H1 (cell line): ENCODE measurements at regions not wholly inside any gene's neighbourhood (a gene's known extent, or its start where the extent isn't known, plus 50 kb on each side); places are given as distances from the start of the nearest gene placed in this dataset.

Source experiments
- CTCF ChIA-PET: fragments of 300-600 bp; sonication (Branson Sonifier 250); formaldehyde crosslinking; loops from one replicate; lab custom pipeline; 2021; ENCODE audit not compliant: partially characterized antibody; lab: Charles Lee
- POLR2A ChIA-PET: fragments of 300-600 bp; sonication (Branson Sonifier 250); formaldehyde crosslinking; loops from one replicate; lab custom pipeline; 2021; ENCODE audit warnings: inconsistent platforms; ENCODE audit not compliant: partially characterized antibody; lab: Charles Lee
- DNase-seq, 2 experiments: peaks; one replicate each; pipeline versions ENCODE4 v3.0.0 to v3.0.0-alpha.2; 2010 to 2022; ENCODE audit warnings: low spot score in 2 of 2, low read depth in 1 of 2, mixed read lengths in 1 of 2
- FAIRE-seq: peaks from 2 replicates; lab custom pipeline; 2011; peaks lifted over from hg19 to GRCh38; lab: Jason Lieb, UNC
- H2AFZ ChIP-seq: 2 replicates; pipeline ENCODE4 v1.8.1; 2012; ENCODE audit warnings: low read length, inconsistent platforms
- H2AK5ac ChIP-seq: 2 replicates; pipeline ENCODE4 v1.6.1; 2013; ENCODE audit warnings: low read depth, low read length
- H2BK120ac ChIP-seq: replicated peaks from 2 replicates; pipeline ENCODE3; 2013; ENCODE audit warnings: low read depth, low read length, inconsistent platforms
- H2BK12ac ChIP-seq: 2 replicates; pipeline ENCODE4 v1.6.1; 2013; ENCODE audit warnings: low read depth, low read length
- H2BK15ac ChIP-seq: 2 replicates; pipeline ENCODE4 v1.6.1; 2013; ENCODE audit warnings: low read length
- H2BK20ac ChIP-seq: 2 replicates; pipeline ENCODE4 v1.6.1; 2013; ENCODE audit warnings: low read length
- H2BK5ac ChIP-seq: 2 replicates; pipeline ENCODE4 v1.6.1; 2013; ENCODE audit warnings: low read depth, low read length
- H3K14ac ChIP-seq: 2 replicates; pipeline ENCODE4 v1.6.1; 2013; ENCODE audit warnings: inconsistent platforms; ENCODE audit not compliant: insufficient read length
- H3K18ac ChIP-seq: 2 replicates; pipeline ENCODE4 v1.6.1; 2013; ENCODE audit warnings: low read length; ENCODE audit errors: extremely low read depth
- H3K23ac ChIP-seq: 2 replicates; pipeline ENCODE4 v1.6.1; 2013; ENCODE audit warnings: inconsistent platforms; ENCODE audit not compliant: insufficient read length
- H3K23me2 ChIP-seq: 2 replicates; pipeline ENCODE4 v1.6.1; 2013; ENCODE audit warnings: low read depth, low read length
- H3K27ac ChIP-seq: 2 replicates; pipeline ENCODE4 v1.6.1; 2011; ENCODE audit warnings: low read depth, low read length, inconsistent platforms
- H3K27me3 ChIP-seq, 4 experiments: replicated peaks in 1 of 4; 1 replicate in 1 of 4; 2 replicates in 3 of 4; pipeline versions ENCODE4 v1.6.1 to v1.8.1; 2011 to 2013; ENCODE audit warnings: low read length in 3 of 4, mild to moderate bottlenecking in 3 of 4, inconsistent platforms in 2 of 4, mixed read lengths in 2 of 4, moderate library complexity in 1 of 4; ENCODE audit not compliant: control insufficient read depth in 3 of 4, insufficient read depth in 3 of 4; ENCODE audit errors: extremely low read depth in 1 of 4
- H3K36me3 ChIP-seq, 4 experiments: 2 replicates each; pipeline versions ENCODE4 v1.6.1 to v1.8.1; 2011 to 2013; ENCODE audit warnings: mild to moderate bottlenecking in 4 of 4, low read length in 3 of 4, moderate library complexity in 2 of 4, control low read depth in 1 of 4, inconsistent platforms in 1 of 4; ENCODE audit not compliant: insufficient read depth in 4 of 4, control insufficient read depth in 2 of 4
- H3K4ac ChIP-seq: replicated peaks from 2 replicates; pipeline ENCODE3; 2013; ENCODE audit warnings: low read length, low read depth, mixed read lengths, inconsistent platforms; ENCODE audit not compliant: insufficient read length
- H3K4me1 ChIP-seq, 4 experiments: replicated peaks in 1 of 4; 1 replicate in 1 of 4; 2 replicates in 3 of 4; pipeline versions ENCODE4 v1.6.1 to v1.8.1; 2011 to 2013; ENCODE audit warnings: low read length in 3 of 4, inconsistent platforms in 2 of 4, mixed read lengths in 1 of 4; ENCODE audit not compliant: insufficient read depth in 4 of 4, control insufficient read depth in 3 of 4
- H3K4me2 ChIP-seq, 2 experiments: 2 replicates each; pipeline versions ENCODE4 v1.6.1 to v1.8.1; 2011 to 2013; ENCODE audit warnings: low read depth in 2 of 2, low read length in 2 of 2, control low read depth in 1 of 2, inconsistent platforms in 1 of 2, mild to moderate bottlenecking in 1 of 2; ENCODE audit not compliant: insufficient read depth in 1 of 2
- H3K4me3 ChIP-seq, 4 experiments: fragments of 200-600, 300-600 bp in 1 of 4; sonication (generic), shearing (Covaris generic), sonication (Bioruptor Twin) in 1 of 4; 2 replicates each; pipeline versions ENCODE4 v1.5.1 to v1.8.1; 2011 to 2016; ENCODE audit warnings: low read length in 4 of 4, low read depth in 3 of 4, control low read depth in 2 of 4, inconsistent platforms in 2 of 4, mild to moderate bottlenecking in 2 of 4, mixed read lengths in 1 of 4, moderate library complexity in 1 of 4; ENCODE audit not compliant: insufficient read depth in 2 of 4; ENCODE audit errors: extremely low read depth in 1 of 4
- H3K56ac ChIP-seq: replicated peaks from 2 replicates; pipeline ENCODE3; 2013; ENCODE audit warnings: low read depth, mild to moderate bottlenecking, mixed read lengths, low read length, inconsistent platforms; ENCODE audit not compliant: insufficient read length
- H3K79me1 ChIP-seq: 2 replicates; pipeline ENCODE4 v1.6.1; 2013; ENCODE audit warnings: low read depth, low read length, control low read depth
- H3K79me2 ChIP-seq, 2 experiments: 2 replicates each; pipeline versions ENCODE4 v1.6.1 to v1.8.1; 2012 to 2013; ENCODE audit warnings: low read length in 2 of 2, mild to moderate bottlenecking in 2 of 2, inconsistent platforms in 1 of 2; ENCODE audit not compliant: insufficient read depth in 2 of 2, control insufficient read depth in 1 of 2
- H3K9ac ChIP-seq, 4 experiments: replicated peaks in 1 of 4; 1 replicate in 1 of 4; 2 replicates in 3 of 4; pipeline versions ENCODE4 v1.6.1 to v1.8.1; 2011 to 2013; ENCODE audit warnings: low read depth in 3 of 4, low read length in 3 of 4, control low read depth in 2 of 4, mild to moderate bottlenecking in 2 of 4, moderate library complexity in 2 of 4, inconsistent platforms in 1 of 4; ENCODE audit errors: extremely low read depth in 1 of 4
- H3K9me3 ChIP-seq, 2 experiments: 2 replicates each; pipeline versions ENCODE4 v1.6.1 to v1.8.1; 2012 to 2013; ENCODE audit warnings: mild to moderate bottlenecking in 2 of 2, moderate library complexity in 2 of 2, control low read depth in 1 of 2, inconsistent platforms in 1 of 2, low read depth in 1 of 2, low read length in 1 of 2, mixed read lengths in 1 of 2; ENCODE audit not compliant: insufficient read depth in 2 of 2
- H4K20me1 ChIP-seq, 2 experiments: replicated peaks in 1 of 2; 2 replicates each; pipeline versions ENCODE3 to v1.8.1; 2011 to 2013; ENCODE audit warnings: inconsistent platforms in 2 of 2, low read length in 2 of 2, mild to moderate bottlenecking in 1 of 2; ENCODE audit not compliant: insufficient read depth in 2 of 2, control insufficient read depth in 1 of 2
- H4K5ac ChIP-seq: 2 replicates; pipeline ENCODE4 v1.6.1; 2013; ENCODE audit warnings: low read length, low read depth, mixed read lengths, inconsistent platforms; ENCODE audit not compliant: insufficient read length
- H4K8ac ChIP-seq: 2 replicates; pipeline ENCODE4 v1.8.0; 2013; ENCODE audit warnings: mild to moderate bottlenecking, moderate library complexity, low read length, inconsistent platforms; ENCODE audit not compliant: insufficient read depth; ENCODE audit errors: extremely low read depth
- H4K91ac ChIP-seq: replicated peaks from 2 replicates; pipeline ENCODE3; 2013; ENCODE audit warnings: low read length, mixed read lengths, inconsistent platforms; ENCODE audit not compliant: insufficient read length
- ASH2L ChIP-seq: fragments of 200-600, 300-600 bp; sonication (generic); IDR thresholded peaks from one replicate; pipeline ENCODE4 v1.7.1; 2017; ENCODE audit warnings: low read length
- BCL11A ChIP-seq, 2 experiments: IDR thresholded peaks; one replicate each; pipeline ENCODE4 v1.6.1; 2011; ENCODE audit warnings: low read depth in 2 of 2, low read length in 2 of 2, mild to moderate bottlenecking in 2 of 2
- RFX5 ChIP-seq: IDR thresholded peaks from 2 replicates; pipeline ENCODE4 v1.6.1; 2011; ENCODE audit warnings: low read depth, low read length, improper control_type of control experiment, borderline replicate concordance
- TEAD4 ChIP-seq: IDR thresholded peaks from 2 replicates; pipeline ENCODE4 v1.6.1; 2012; ENCODE audit warnings: low read depth, low read length, inconsistent platforms, mixed read lengths
- WGBS, 2 experiments: shearing (Covaris generic) in 1 of 2; methylation state at CpG; one replicate each; pipeline versions ENCODE4 v1.1.6 to v1.1.7; 2013 to 2015; ENCODE audit warnings: low lambda C conversion rate in 2 of 2, mixed read lengths in 2 of 2, inconsistent platforms in 1 of 2, low coverage in 1 of 2, missing lambda C conversion rate in 1 of 2; ENCODE audit not compliant: insufficient replicate concordance in 2 of 2, insufficient coverage in 1 of 2, insufficient read length in 1 of 2; ENCODE audit errors: extremely low coverage in 1 of 2, missing lambda C conversion rate in 1 of 2; 5-methylcytosine and 5-hydroxymethylcytosine counted together

DNA sequence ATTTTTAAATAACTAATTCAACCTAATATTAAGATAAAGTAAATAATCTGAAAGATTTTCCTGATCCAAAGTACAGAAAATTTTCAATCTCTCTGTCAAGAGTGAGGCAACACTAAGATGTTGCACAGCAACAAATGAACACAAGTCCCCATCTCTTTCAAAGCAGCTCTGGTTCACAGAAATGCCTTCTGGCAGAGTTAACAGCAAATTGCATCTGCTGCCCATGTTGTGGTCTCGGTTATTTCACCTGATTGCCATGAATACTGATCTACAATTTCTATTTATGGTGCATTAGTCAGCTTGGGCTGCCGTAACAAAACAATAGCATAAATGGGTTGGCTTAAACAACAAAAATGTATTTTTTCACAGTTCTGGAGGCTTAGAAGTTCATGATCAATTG is 167.3 kb downstream of the BCHE start:
- H3K23me2 ChIP-seq: peaks cover 2% of the 10 kb centered on the region; the same call in 1 of the 2 replicates
- no peak overlapping the region for H2BK5ac ChIP-seq
- no peak overlapping the region for H3K4me2 ChIP-seq
- H2BK15ac ChIP-seq: no peak overlapping the region
- no peaks in the 10 kb centered on the region for H3K27me3 ChIP-seq
- no peak overlapping the region for H3K18ac ChIP-seq
- H3K56ac ChIP-seq: no peak overlapping the region
- no peak overlapping the region for H2BK12ac ChIP-seq
- H3K79me2 ChIP-seq: no peaks in the 10 kb centered on the region
- no peak overlapping the region for H3K4me3 ChIP-seq
- no peak for TF ChIP-seq ASH2L
- no peak for TF ChIP-seq TEAD4
- TF ChIP-seq BCL11A (IDR thresholded peaks at IDR 0.05; ENCODE audit: low read depth in 2 of 2, low read length in 2 of 2): no peak
- TF ChIP-seq RFX5: no peak
- H2BK120ac ChIP-seq: no peak overlapping the region
- no peaks in the 10 kb centered on the region for H3K79me1 ChIP-seq
- H4K5ac ChIP-seq: no peak overlapping the region
- H3K14ac ChIP-seq: no peak overlapping the region
- H2AFZ ChIP-seq: no peak overlapping the region
- POLR2A ChIA-PET: no interaction called here
- peaks cover 0 to 6% of the 10 kb centered on the region in 2 experiments; a peak in 2 of 4 replicates for H3K9me3 ChIP-seq
- no peak overlapping the region for H4K91ac ChIP-seq
- H3K23ac ChIP-seq: no peak overlapping the region
- 89% methylated on average over 2 of the region's 2 CpGs; no CpG with 5 or more reads in 1 of the 2 experiments for whole genome bisulfite sequencing, 2 experiments
- H3K27ac ChIP-seq: no peak overlapping the region
- H4K8ac ChIP-seq: no peak overlapping the region
- no peak overlapping the region for H2AK5ac ChIP-seq
- FAIRE-seq: no peak
- CTCF ChIA-PET: interaction anchor here (1.4 kb wide), 1 partner anchor 28 kb away, joined by 3 read pairs; no protein-coding TSS in a partner anchor
- no peak overlapping the region for H2BK20ac ChIP-seq
- H4K20me1 ChIP-seq: no peaks in the 10 kb centered on the region
- H3K4ac ChIP-seq: no peak overlapping the region
- DNase-seq: no peak
- no peaks in the 10 kb centered on the region for H3K4me1 ChIP-seq
- no peak overlapping the region for H3K9ac ChIP-seq
- H3K36me3 ChIP-seq: no peaks in the 10 kb centered on the region
